SK-N-SH treated with all-trans-retinoic acid at 6 μM for 48 hours (cell line): ENCODE measurements at regions not wholly inside any gene's neighbourhood (a gene's known extent, or its start where the extent isn't known, plus 50 kb on each side); places are given as distances from the start of the nearest gene placed in this dataset.

Source experiments
- CREB5 ChIP-seq: fragments of 250-450 bp; sonication (Bioruptor Pico); IDR thresholded peaks from 2 replicates; pipeline ENCODE4 v1.5.1; 2020; ENCODE audit warnings: low read depth, mild to moderate bottlenecking, moderate library complexity
- ESRRG ChIP-seq: fragments of 250-450 bp; sonication (Bioruptor Pico); IDR thresholded peaks from 2 replicates; pipeline ENCODE4 v1.6.1; 2021; ENCODE audit warnings: mild to moderate bottlenecking
- ISL1 ChIP-seq: fragments of 250-450 bp; sonication (Bioruptor Pico); IDR thresholded peaks from 2 replicates; pipeline ENCODE4 v2.1.2; 2022; ENCODE audit warnings: mild to moderate bottlenecking, moderate library complexity
- PATZ1 ChIP-seq: fragments of 250-450 bp; sonication (Bioruptor Pico); IDR thresholded peaks from 2 replicates; pipeline ENCODE4 v1.8.0; 2020; ENCODE audit warnings: mild to moderate bottlenecking, moderate library complexity, borderline replicate concordance
- POU6F1 ChIP-seq: fragments of 250-450 bp; sonication (Bioruptor Pico); IDR thresholded peaks from 2 replicates; pipeline ENCODE4 v1.8.0; 2021; ENCODE audit warnings: low read depth, mild to moderate bottlenecking, moderate library complexity, borderline replicate concordance
- RARB ChIP-seq: fragments of 250-450 bp; sonication (Bioruptor Pico); IDR thresholded peaks from 2 replicates; pipeline ENCODE4 v1.8.0; 2021; ENCODE audit warnings: mild to moderate bottlenecking, moderate library complexity
- SNAI2 ChIP-seq: fragments of 250-450 bp; sonication (Bioruptor Pico); IDR thresholded peaks from 2 replicates; pipeline ENCODE4 v1.5.0; 2020; ENCODE audit warnings: mild to moderate bottlenecking, moderate library complexity
- TCF4 ChIP-seq: fragments of 250-450 bp; sonication (Bioruptor Pico); IDR thresholded peaks from 2 replicates; pipeline ENCODE4 v1.8.0; 2021; ENCODE audit warnings: mild to moderate bottlenecking, moderate library complexity, borderline replicate concordance
- ZFP3 ChIP-seq: fragments of 250-450 bp; sonication (Bioruptor Pico); IDR thresholded peaks from 2 replicates; pipeline ENCODE4 v1.5.0; 2020; ENCODE audit warnings: mild to moderate bottlenecking, moderate library complexity
- ZNF565 ChIP-seq: fragments of 450-650 bp; formaldehyde crosslinking; conservative IDR thresholded peaks from 2 replicates; pipeline ENCODE4 v1.5.0; 2020; ENCODE audit warnings: low read depth, mild to moderate bottlenecking, moderate library complexity
- ZNF70 ChIP-seq: fragments of 450-650 bp; formaldehyde crosslinking; IDR thresholded peaks from 2 replicates; pipeline ENCODE4 v1.5.0; 2020; ENCODE audit warnings: mild to moderate bottlenecking, moderate library complexity
- ZNF8 ChIP-seq: fragments of 450-650 bp; formaldehyde crosslinking; IDR thresholded peaks from 2 replicates; pipeline ENCODE4 v1.5.0; 2020; ENCODE audit warnings: mild to moderate bottlenecking, moderate library complexity

- TF ChIP-seq ESRRG (no peak), ZFP3 (CRISPR knock-in tag) (no peak), POU6F1 (no peak), RARB (CRISPR knock-in tag) (no peak), CREB5 (CRISPR knock-in tag) (no peak), SNAI2 (CRISPR knock-in tag) (no peak), PATZ1 (CRISPR knock-in tag) (no peak), ISL1 (no peak), ZNF8 (CRISPR knock-in tag) (no peak), ZNF565 (CRISPR knock-in tag) (no peak), TCF4 (no peak), ZNF70 (CRISPR knock-in tag) (no peak)
Observed at GRCh38 chr2:212725180-212725579, 186.6 kb upstream of the ERBB4 start.
